ENCODE measurements at regions not wholly inside any gene's neighbourhood (a gene's known extent, or its start where the extent isn't known, plus 50 kb on each side); places are given as distances from the start of the nearest gene placed in this dataset.
"Not testable (repeated sequence)": the region's sequence is repeated elsewhere in the genome, so short reads cannot be mapped to it uniquely, and the experiment has no call there.

DNA sequence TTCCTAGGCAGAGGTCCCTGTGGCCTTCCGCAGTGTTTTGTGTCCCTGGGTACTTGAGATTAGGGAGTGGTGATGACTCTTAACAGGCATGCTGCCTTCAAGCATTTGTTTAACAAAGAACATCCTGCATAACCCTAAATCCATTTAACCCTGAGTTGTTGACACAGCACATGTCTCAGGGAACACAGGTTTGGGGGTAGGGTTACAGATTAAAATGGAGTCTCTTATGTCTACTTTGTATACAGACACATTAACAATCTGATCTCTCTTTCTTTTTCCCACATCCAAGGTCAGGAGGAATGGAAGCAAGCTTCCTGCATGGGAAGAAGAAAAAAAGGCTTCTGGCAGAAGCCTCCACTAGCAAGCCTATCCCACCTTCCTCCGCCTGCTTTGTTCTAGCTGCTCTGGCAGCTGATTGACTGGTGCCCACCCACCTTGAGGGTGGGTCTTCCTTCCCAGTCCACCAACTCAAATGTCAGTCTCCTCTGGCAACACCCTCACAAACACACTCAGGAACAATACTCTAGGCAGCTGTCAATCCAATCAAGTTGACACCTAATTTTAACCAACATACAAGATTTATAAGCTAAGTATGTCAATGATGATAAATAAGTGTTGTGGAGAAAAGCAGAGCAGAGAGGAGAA is 176.5 kb upstream of the CCZ1B start:
- no peak overlapping the region for H3K27ac ChIP-seq

DNA sequence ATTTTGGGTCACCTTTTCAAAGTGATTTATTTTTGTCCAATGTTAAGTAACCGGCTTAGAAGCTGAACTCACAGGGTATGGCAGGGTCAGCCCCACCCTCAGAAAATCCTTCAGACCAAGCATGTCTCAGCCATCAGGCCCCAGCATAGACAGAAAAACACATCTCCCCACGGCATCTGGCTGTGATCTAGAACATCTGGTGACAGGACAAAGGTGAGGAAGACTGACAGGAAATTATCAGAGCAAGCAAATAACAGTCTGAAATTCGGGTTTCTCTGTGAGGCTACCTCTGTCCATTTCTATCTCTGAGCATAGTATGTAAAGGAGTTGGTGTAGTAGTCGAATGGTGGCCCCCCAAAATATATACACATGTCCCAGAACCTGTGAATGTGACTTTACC is 177.0 kb upstream of the C1GALT1 start:
- H3K27ac ChIP-seq = no peak overlapping the region
- no peak for TF ChIP-seq ZFX (IDR thresholded peaks at IDR 0.05)
- TF ChIP-seq, protein P1, sequence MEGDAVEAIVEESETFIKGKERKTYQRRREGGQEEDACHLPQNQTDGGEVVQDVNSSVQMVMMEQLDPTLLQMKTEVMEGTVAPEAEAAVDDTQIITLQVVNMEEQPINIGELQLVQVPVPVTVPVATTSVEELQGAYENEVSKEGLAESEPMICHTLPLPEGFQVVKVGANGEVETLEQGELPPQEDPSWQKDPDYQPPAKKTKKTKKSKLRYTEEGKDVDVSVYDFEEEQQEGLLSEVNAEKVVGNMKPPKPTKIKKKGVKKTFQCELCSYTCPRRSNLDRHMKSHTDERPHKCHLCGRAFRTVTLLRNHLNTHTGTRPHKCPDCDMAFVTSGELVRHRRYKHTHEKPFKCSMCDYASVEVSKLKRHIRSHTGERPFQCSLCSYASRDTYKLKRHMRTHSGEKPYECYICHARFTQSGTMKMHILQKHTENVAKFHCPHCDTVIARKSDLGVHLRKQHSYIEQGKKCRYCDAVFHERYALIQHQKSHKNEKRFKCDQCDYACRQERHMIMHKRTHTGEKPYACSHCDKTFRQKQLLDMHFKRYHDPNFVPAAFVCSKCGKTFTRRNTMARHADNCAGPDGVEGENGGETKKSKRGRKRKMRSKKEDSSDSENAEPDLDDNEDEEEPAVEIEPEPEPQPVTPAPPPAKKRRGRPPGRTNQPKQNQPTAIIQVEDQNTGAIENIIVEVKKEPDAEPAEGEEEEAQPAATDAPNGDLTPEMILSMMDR (conservative IDR thresholded peaks at IDR 0.05) = no peak

More for the DNA sequence above, 176.5 kb upstream of the CCZ1B start:
- no peak for TF ChIP-seq ZFX (IDR thresholded peaks at IDR 0.05)
- TF ChIP-seq, protein P1 (conservative IDR thresholded peaks at IDR 0.05) = no peak

DNA sequence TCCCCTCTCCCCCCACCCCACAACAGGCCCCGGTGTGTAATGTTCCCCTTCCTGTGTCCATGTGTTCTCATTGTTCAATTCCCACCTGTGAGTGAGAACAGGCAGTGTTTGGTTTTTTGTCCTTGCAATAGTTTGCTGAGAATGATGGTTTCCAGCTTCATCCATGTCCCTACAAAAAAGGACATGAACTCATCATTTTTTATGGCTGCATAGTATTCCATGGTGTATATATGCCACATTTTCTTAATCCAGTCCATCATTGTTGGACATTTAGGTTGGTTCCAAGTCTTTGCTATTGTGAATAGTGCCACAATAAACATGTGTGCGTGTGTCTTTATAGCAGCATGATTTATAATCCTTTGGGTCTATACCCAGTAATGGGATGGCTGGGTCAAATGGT is 176.4 kb upstream of the C1GALT1 start:
- not testable (repeated sequence) for H3K27ac ChIP-seq

DNA sequence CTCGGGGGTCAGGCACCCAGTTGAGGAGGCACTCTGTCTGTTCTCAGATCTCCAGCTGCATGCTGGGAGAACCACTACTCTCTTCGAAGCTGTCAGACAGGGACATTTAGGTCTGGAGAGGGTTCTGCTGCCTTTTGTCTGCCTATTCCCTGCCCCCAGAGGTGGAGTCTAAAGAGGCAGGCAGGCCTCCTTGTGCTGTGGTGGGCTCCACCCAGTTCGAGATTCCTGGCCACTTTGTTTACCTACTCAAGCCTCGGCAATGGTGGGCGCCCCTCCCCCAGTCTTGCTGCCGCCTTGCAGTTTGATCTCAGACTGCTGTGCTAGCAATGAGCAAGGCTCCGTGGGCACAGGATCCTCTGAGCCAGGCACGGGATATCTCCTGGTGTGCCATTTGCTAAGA is 171.1 kb upstream of the C1GALT1 start:
- not testable (repeated sequence) for H3K27ac ChIP-seq

DNA sequence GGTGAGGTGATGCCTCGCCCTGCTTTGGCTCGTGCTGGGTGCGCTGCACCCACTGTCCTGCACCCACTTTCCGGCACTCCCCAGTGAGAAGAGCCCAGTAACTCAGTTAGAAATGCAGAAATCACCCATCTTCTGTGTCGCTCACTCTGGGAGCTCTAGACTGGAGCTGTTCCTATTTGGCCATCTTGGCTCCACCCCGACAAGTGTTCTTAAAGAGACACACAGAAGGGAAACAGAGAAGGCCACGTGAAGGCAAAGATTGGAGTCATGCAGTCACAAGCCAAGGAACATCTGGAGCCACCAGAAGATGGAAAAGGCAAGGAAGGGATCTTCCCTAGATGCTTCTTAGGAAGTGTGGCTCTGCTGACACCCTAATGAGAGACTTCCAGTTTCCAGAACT is 170.6 kb upstream of the C1GALT1 start:
- not testable (repeated sequence) for H3K27ac ChIP-seq

DNA sequence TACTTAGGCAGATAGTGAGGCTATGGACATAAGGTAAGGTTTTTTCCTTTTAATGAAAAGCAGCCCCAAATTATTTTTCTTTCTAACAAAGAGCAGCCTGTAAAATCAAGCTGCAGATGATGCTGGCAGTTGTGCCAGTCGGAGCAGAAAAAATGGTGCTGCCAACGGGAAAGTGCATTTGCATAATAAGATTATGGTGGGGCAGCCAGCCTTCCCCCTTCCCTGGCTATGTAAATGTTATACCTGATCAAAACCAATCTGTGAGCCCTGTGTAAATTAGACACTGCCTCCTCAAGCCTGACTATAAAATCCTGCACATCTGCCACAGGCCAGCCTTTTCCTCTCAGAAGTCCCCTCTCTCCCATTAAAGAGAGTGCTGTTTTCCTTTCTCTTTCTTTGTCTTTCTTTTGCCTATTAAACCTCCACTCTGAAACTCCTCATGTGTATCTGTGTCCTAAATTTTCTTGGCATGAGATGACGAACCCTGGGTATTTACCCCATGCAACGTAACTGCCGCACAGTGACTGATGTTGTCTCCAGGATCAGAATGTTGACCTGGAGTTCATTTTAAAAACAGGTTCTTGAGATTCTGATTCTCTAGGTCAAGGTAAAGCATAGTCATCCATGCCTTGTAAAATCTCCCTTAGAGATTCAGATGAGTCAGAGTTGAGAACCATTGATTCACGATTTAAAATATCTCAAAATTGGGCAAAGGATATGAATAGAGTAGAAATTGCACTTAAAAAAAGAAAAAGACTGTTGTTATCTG is 167.3 kb upstream of the C1GALT1 start:
- no peak for TF ChIP-seq ZFX (IDR thresholded peaks at IDR 0.05)
- TF ChIP-seq, protein P1 (conservative IDR thresholded peaks at IDR 0.05) = no peak
- H3K27ac ChIP-seq = no peak overlapping the region

DNA sequence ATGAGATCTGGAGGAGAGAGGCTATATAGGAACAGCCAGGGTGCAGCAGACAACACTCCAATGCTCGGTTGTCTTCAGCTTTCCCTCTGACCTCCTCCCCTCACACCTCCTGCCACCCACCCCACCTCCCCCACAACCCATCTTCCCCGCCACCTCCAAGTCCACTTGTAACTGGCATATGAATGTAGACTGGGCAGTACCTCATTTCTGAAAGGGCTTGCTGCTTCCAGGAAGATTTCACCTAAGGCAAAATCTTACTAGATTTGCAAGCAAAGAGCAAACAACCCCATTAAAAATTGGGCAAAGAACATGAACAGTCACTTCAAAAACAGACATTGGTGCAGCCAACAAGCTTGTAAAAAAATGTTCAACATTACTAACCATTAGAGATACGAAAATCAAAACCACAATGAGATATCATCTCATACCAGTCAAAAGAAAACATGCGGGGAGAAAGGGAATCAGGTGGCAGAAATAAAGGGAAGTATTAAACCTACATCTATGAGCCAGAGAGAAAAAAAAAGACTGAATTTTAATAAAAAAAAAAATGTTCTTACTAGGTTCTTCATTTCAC is 164.6 kb upstream of the C1GALT1 start:
- no peak for TF ChIP-seq ZFX (IDR thresholded peaks at IDR 0.05)
- TF ChIP-seq, protein P1 (conservative IDR thresholded peaks at IDR 0.05) = no peak

DNA sequence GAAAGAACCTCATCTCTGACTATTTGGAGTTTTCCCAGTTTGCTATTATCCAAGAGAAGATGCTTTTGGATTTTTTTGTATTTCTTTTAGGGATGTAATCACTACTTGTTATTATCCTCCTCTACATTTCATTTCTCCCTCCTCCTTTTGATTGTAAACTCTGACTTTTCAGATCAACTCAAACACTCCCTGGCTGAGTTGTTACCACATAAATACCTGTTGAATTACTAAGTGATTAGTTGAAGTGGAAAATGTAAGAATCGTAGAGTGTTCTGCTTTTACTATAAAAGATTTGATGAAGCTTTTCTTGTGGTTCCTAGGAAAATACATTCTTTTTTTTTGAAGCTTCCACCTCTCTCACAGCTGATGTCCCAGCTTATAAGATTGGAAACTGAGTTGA is 164.1 kb upstream of the C1GALT1 start:
- no peak overlapping the region for H3K27ac ChIP-seq
- TF ChIP-seq, protein P1 (conservative IDR thresholded peaks at IDR 0.05) = no peak
- TF ChIP-seq ZFX (IDR thresholded peaks at IDR 0.05) = no peak

More for the DNA sequence above, 164.6 kb upstream of the C1GALT1 start:
- peak overlapping the region; percentile 50 for H3K27ac ChIP-seq

DNA sequence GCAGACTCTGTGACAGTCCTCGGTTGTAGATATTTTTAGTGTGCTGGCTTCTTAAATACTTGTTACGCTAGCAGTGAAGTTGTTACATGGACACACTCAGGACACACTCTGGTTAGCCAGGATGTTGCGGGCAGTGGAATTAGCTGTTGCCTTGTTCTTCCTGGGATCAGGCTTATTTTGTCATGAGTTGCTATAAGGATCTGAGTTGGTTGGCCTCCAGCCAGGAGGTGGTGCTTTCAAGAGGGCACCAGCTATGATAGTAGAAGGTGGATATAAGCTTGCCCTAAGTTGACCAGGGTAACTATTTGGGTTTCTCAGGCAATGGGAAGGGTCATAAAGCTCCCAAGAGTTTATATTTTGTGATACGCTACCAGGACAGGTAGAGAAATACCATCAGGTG is 150.1 kb upstream of the C1GALT1 start:
- no peak for TF ChIP-seq ZFX (IDR thresholded peaks at IDR 0.05)

More for the DNA sequence above, 150.1 kb upstream of the C1GALT1 start:
- H3K27ac ChIP-seq = no peak overlapping the region
